ENCODE measurements at regions not wholly inside any gene's neighbourhood (a gene's known extent, or its start where the extent isn't known, plus 50 kb on each side); places are given as distances from the start of the nearest gene placed in this dataset.

DNA sequence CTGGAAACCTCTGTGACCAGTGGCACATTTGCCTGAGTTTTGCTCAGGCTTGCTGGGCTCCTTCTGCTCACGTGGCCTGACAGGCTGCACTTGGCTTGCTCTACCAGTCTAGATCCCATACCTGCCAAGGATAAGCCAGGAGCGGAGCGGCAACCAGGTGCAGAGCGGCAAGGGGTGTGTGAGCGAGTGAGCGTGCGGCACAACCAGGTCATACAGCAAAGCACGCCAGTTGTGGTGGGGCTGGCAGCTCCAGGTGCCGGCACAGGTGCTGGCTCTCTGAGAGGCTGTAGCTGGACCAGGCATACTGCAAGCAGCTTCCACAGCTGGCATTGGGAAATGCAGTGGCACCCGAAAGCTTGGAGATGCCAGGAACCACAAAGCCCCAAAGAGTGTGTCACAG, 1495.1 kb downstream of the PCDH7 start:
- CTCF ChIA-PET, result no interaction called here

GRCh38 chr4:32216502-32216901, 1496.3 kb downstream of the PCDH7 start:
- POLR2A ChIA-PET, result no interaction called here
- Histone ChIP-seq H3K4me1 (ENCODE audit: control extremely low read depth in 1 of 4, control insufficient read depth in 4 of 4, insufficient read depth in 4 of 4, low read length in 3 of 4) (no peaks in the 10 kb centered on the region), H3K4me3 (ENCODE audit: control insufficient read depth in 1 of 7, extremely low read depth in 1 of 7, insufficient read depth in 4 of 7, low read depth in 2 of 7, low read length in 6 of 7) (no peak overlapping the region), H3K27me3 (replicated peaks in 2 of 5; ENCODE audit: control insufficient read depth in 4 of 5, insufficient read depth in 5 of 5, low read length in 4 of 5) (no peaks in the 10 kb centered on the region), H3K27ac (ENCODE audit: insufficient read depth in 1 of 2, low read depth in 1 of 2, low read length in 2 of 2, poor library complexity in 1 of 2, severe bottlenecking in 2 of 2) (no peak overlapping the region), H3K9me3 (ENCODE audit: control extremely low read depth in 1 of 5, control insufficient read depth in 4 of 5, insufficient read depth in 2 of 5, low read depth in 1 of 5, low read length in 4 of 5) (no peaks in the 10 kb centered on the region), H3K36me3 (ENCODE audit: control insufficient read depth in 4 of 4, insufficient read depth in 4 of 4, low read length in 3 of 4) (no peaks in the 10 kb centered on the region)
- CTCF ChIA-PET, result no interaction called here
- no peak for DNase-seq
- 96% methylated on average over 4 of the region's 9 CpGs for WGBS (ENCODE audit: insufficient coverage)

More for the DNA sequence above, 1495.1 kb downstream of the PCDH7 start:
- no peaks in the 10 kb centered on the region for H3K9me3 ChIP-seq (ENCODE audit: control extremely low read depth in 1 of 5, control insufficient read depth in 4 of 5, insufficient read depth in 2 of 5, low read depth in 1 of 5, low read length in 4 of 5)
- no peak overlapping the region for H3K27ac ChIP-seq (ENCODE audit: insufficient read depth in 1 of 2, low read depth in 1 of 2, low read length in 2 of 2, poor library complexity in 1 of 2, severe bottlenecking in 2 of 2)
- no peaks in the 10 kb centered on the region for H3K36me3 ChIP-seq (ENCODE audit: control insufficient read depth in 4 of 4, insufficient read depth in 4 of 4, low read length in 3 of 4)
- H3K4me3 ChIP-seq (ENCODE audit: control insufficient read depth in 1 of 7, extremely low read depth in 1 of 7, insufficient read depth in 4 of 7, low read depth in 2 of 7, low read length in 6 of 7), result no peak overlapping the region
- DNase-seq, result no peak
- H3K27me3 ChIP-seq (replicated peaks in 2 of 5; ENCODE audit: control insufficient read depth in 4 of 5, insufficient read depth in 5 of 5, low read length in 4 of 5), result no peaks in the 10 kb centered on the region
- WGBS (ENCODE audit: insufficient coverage), result 97% methylated on average over 10 of the region's 10 CpGs
- POLR2A ChIA-PET, result no interaction called here
- H3K4me1 ChIP-seq (ENCODE audit: control extremely low read depth in 1 of 4, control insufficient read depth in 4 of 4, insufficient read depth in 4 of 4, low read length in 3 of 4), result no peaks in the 10 kb centered on the region

- no peaks in the 10 kb centered on the region for H3K27me3 ChIP-seq (replicated peaks in 2 of 5; ENCODE audit: control insufficient read depth in 4 of 5, insufficient read depth in 5 of 5, low read length in 4 of 5)
- CTCF ChIA-PET, result no interaction called here
- WGBS (ENCODE audit: insufficient coverage), result 100% methylated on average over 1 of the region's 3 CpGs
These were observed 1499.3 kb downstream of the PCDH7 start for GRCh38 chr4:32219306-32220075.

GRCh38 chr4:32226204-32226603, 1506.0 kb downstream of the PCDH7 start:
- CTCF ChIA-PET, result no interaction called here
- no peaks in the 10 kb centered on the region for H3K27me3 ChIP-seq (replicated peaks in 2 of 5; ENCODE audit: control insufficient read depth in 4 of 5, insufficient read depth in 5 of 5, low read length in 4 of 5)
- no peak for DNase-seq

More at GRCh38 chr4:32219306-32220075, 1499.3 kb downstream of the PCDH7 start:
- Histone ChIP-seq H3K4me1 (ENCODE audit: control extremely low read depth in 1 of 4, control insufficient read depth in 4 of 4, insufficient read depth in 4 of 4, low read length in 3 of 4) (no peaks in the 10 kb centered on the region), H3K9me3 (ENCODE audit: control extremely low read depth in 1 of 5, control insufficient read depth in 4 of 5, insufficient read depth in 2 of 5, low read depth in 1 of 5, low read length in 4 of 5) (peaks cover 0 to 1% (median 0%) of the 10 kb centered on the region in 5 experiments), H3K27ac (ENCODE audit: insufficient read depth in 1 of 2, low read depth in 1 of 2, low read length in 2 of 2, poor library complexity in 1 of 2, severe bottlenecking in 2 of 2) (no peak overlapping the region), H3K36me3 (ENCODE audit: control insufficient read depth in 4 of 4, insufficient read depth in 4 of 4, low read length in 3 of 4) (no peaks in the 10 kb centered on the region), H3K4me3 (ENCODE audit: control insufficient read depth in 1 of 7, extremely low read depth in 1 of 7, insufficient read depth in 4 of 7, low read depth in 2 of 7, low read length in 6 of 7) (no peak overlapping the region)
- no peak for DNase-seq
- POLR2A ChIA-PET, result no interaction called here

GRCh38 chr4:32226733-32227132, 1506.6 kb downstream of the PCDH7 start:
- WGBS (ENCODE audit: insufficient coverage), result 100% methylated on average over 1 of the region's 2 CpGs
- Histone ChIP-seq H3K36me3 (ENCODE audit: control insufficient read depth in 4 of 4, insufficient read depth in 4 of 4, low read length in 3 of 4) (no peaks in the 10 kb centered on the region), H3K27me3 (replicated peaks in 2 of 5; ENCODE audit: control insufficient read depth in 4 of 5, insufficient read depth in 5 of 5, low read length in 4 of 5) (no peaks in the 10 kb centered on the region), H3K4me1 (ENCODE audit: control extremely low read depth in 1 of 4, control insufficient read depth in 4 of 4, insufficient read depth in 4 of 4, low read length in 3 of 4) (no peaks in the 10 kb centered on the region), H3K9me3 (ENCODE audit: control extremely low read depth in 1 of 5, control insufficient read depth in 4 of 5, insufficient read depth in 2 of 5, low read depth in 1 of 5, low read length in 4 of 5) (peaks cover 0 to under 1% (median 0%) of the 10 kb centered on the region in 5 experiments), H3K27ac (ENCODE audit: insufficient read depth in 1 of 2, low read depth in 1 of 2, low read length in 2 of 2, poor library complexity in 1 of 2, severe bottlenecking in 2 of 2) (no peak overlapping the region), H3K4me3 (ENCODE audit: control insufficient read depth in 1 of 7, extremely low read depth in 1 of 7, insufficient read depth in 4 of 7, low read depth in 2 of 7, low read length in 6 of 7) (no peak overlapping the region)
- POLR2A ChIA-PET, result no interaction called here
- CTCF ChIA-PET, result no interaction called here
- no peak for DNase-seq

More at GRCh38 chr4:32226204-32226603, 1506.0 kb downstream of the PCDH7 start:
- Histone ChIP-seq H3K27ac (ENCODE audit: insufficient read depth in 1 of 2, low read depth in 1 of 2, low read length in 2 of 2, poor library complexity in 1 of 2, severe bottlenecking in 2 of 2) (no peak overlapping the region), H3K9me3 (ENCODE audit: control extremely low read depth in 1 of 5, control insufficient read depth in 4 of 5, insufficient read depth in 2 of 5, low read depth in 1 of 5, low read length in 4 of 5) (peaks cover 0 to 1% (median 0%) of the 10 kb centered on the region in 5 experiments), H3K4me1 (ENCODE audit: control extremely low read depth in 1 of 4, control insufficient read depth in 4 of 4, insufficient read depth in 4 of 4, low read length in 3 of 4) (no peaks in the 10 kb centered on the region), H3K36me3 (ENCODE audit: control insufficient read depth in 4 of 4, insufficient read depth in 4 of 4, low read length in 3 of 4) (no peaks in the 10 kb centered on the region), H3K4me3 (ENCODE audit: control insufficient read depth in 1 of 7, extremely low read depth in 1 of 7, insufficient read depth in 4 of 7, low read depth in 2 of 7, low read length in 6 of 7) (no peak overlapping the region)
- POLR2A ChIA-PET, result no interaction called here

DNA sequence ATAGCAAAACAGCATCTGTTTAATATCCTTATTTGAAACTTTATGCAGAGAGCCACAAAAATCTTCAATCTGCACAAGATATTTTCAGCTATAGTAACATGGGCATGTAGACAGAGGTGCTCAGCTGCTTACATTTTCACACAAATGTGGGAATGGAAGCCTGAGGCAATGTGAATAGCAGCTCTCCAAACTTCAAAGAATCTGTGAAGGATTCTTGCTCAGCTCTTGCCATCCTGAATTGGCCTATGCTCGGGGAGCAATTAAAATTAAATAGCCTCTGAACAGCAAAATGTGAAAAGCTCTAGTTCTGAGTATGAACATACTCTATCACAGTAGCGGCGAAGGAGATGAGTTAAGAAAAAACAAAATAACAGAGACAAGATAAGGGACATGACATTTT, 1523.8 kb downstream of the PCDH7 start:
- 80% methylated on average over 1 of the region's 3 CpGs for WGBS (ENCODE audit: insufficient coverage)
- Histone ChIP-seq H3K4me3 (ENCODE audit: control insufficient read depth in 1 of 7, extremely low read depth in 1 of 7, insufficient read depth in 4 of 7, low read depth in 2 of 7, low read length in 6 of 7) (no peak overlapping the region), H3K9me3 (ENCODE audit: control extremely low read depth in 1 of 5, control insufficient read depth in 4 of 5, insufficient read depth in 2 of 5, low read depth in 1 of 5, low read length in 4 of 5) (no peaks in the 10 kb centered on the region), H3K36me3 (ENCODE audit: control insufficient read depth in 4 of 4, insufficient read depth in 4 of 4, low read length in 3 of 4) (no peaks in the 10 kb centered on the region), H3K27ac (ENCODE audit: insufficient read depth in 1 of 2, low read depth in 1 of 2, low read length in 2 of 2, poor library complexity in 1 of 2, severe bottlenecking in 2 of 2) (no peak overlapping the region), H3K4me1 (ENCODE audit: control extremely low read depth in 1 of 4, control insufficient read depth in 4 of 4, insufficient read depth in 4 of 4, low read length in 3 of 4) (no peaks in the 10 kb centered on the region), H3K27me3 (replicated peaks in 2 of 5; ENCODE audit: control insufficient read depth in 4 of 5, insufficient read depth in 5 of 5, low read length in 4 of 5) (no peaks in the 10 kb centered on the region)
- POLR2A ChIA-PET, result no interaction called here
- no peak for DNase-seq
- CTCF ChIA-PET, result interaction anchor here (1.0 kb wide), 1 partner anchor 44 kb away, joined by 3 read pairs; no protein-coding TSS in a partner anchor

GRCh38 chr4:32249040-32249439, 1528.9 kb downstream of the PCDH7 start:
- Histone ChIP-seq H3K27me3 (replicated peaks in 2 of 5; ENCODE audit: control insufficient read depth in 4 of 5, insufficient read depth in 5 of 5, low read length in 4 of 5) (no peaks in the 10 kb centered on the region), H3K4me1 (ENCODE audit: control extremely low read depth in 1 of 4, control insufficient read depth in 4 of 4, insufficient read depth in 4 of 4, low read length in 3 of 4) (no peaks in the 10 kb centered on the region), H3K36me3 (ENCODE audit: control insufficient read depth in 4 of 4, insufficient read depth in 4 of 4, low read length in 3 of 4) (no peaks in the 10 kb centered on the region), H3K27ac (ENCODE audit: insufficient read depth in 1 of 2, low read depth in 1 of 2, low read length in 2 of 2, poor library complexity in 1 of 2, severe bottlenecking in 2 of 2) (no peak overlapping the region), H3K9me3 (ENCODE audit: control extremely low read depth in 1 of 5, control insufficient read depth in 4 of 5, insufficient read depth in 2 of 5, low read depth in 1 of 5, low read length in 4 of 5) (no peaks in the 10 kb centered on the region), H3K4me3 (ENCODE audit: control insufficient read depth in 1 of 7, extremely low read depth in 1 of 7, insufficient read depth in 4 of 7, low read depth in 2 of 7, low read length in 6 of 7) (no peak overlapping the region)
- WGBS (ENCODE audit: insufficient coverage), result no CpG with 5 or more reads among the region's 2 CpGs
- DNase-seq, result no peak
- POLR2A ChIA-PET, result no interaction called here
- CTCF ChIA-PET, result no interaction called here

Measured in common myeloid progenitor, CD34-positive (primary cell).